Loucy (cell line): ENCODE measurements at regions not wholly inside any gene's neighbourhood (a gene's known extent, or its start where the extent isn't known, plus 50 kb on each side); places are given as distances from the start of the nearest gene placed in this dataset.
"Not testable (repeated sequence)": the region's sequence is repeated elsewhere in the genome, so short reads cannot be mapped to it uniquely, and the experiment has no call there.

ENCODE experiments used
- EZH2phosphoT487 ChIP-seq: fragments of 200-600 bp; IDR thresholded peaks from 2 replicates; pipeline ENCODE4 v1.6.1; 2018; ENCODE audit warnings: antibody characterized with exemption, mild to moderate bottlenecking, moderate library complexity, borderline replicate concordance
- TF ChIP-seq, protein P1 (sequence below): fragments of 200-600 bp; sonication (generic); conservative IDR thresholded peaks from 2 replicates; pipeline ENCODE4 v1.5.1; 2014; ENCODE audit warnings: mild to moderate bottlenecking, antibody characterized with exemption, low read length

DNA sequence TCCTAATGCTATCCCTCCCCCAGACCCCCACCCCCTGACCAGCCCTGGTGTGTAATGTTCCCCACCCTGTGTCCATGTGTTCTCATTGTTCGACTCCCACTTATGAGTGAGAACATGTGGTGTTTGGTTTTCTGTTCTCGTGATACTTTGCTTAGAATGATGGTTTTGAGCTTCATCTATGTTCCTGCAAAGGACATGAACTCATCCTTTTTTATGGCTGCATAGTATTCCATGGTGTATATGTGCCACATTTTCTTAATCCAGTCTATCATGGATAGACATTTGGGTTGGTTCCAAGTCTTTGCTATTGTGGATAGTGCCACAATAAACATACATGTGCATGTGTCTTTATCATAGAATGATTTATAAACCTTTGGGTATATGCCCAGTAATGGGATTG lies 209.4 kb upstream of the SLC38A2 start:
- TF ChIP-seq, protein P1, sequence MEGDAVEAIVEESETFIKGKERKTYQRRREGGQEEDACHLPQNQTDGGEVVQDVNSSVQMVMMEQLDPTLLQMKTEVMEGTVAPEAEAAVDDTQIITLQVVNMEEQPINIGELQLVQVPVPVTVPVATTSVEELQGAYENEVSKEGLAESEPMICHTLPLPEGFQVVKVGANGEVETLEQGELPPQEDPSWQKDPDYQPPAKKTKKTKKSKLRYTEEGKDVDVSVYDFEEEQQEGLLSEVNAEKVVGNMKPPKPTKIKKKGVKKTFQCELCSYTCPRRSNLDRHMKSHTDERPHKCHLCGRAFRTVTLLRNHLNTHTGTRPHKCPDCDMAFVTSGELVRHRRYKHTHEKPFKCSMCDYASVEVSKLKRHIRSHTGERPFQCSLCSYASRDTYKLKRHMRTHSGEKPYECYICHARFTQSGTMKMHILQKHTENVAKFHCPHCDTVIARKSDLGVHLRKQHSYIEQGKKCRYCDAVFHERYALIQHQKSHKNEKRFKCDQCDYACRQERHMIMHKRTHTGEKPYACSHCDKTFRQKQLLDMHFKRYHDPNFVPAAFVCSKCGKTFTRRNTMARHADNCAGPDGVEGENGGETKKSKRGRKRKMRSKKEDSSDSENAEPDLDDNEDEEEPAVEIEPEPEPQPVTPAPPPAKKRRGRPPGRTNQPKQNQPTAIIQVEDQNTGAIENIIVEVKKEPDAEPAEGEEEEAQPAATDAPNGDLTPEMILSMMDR = not testable (repeated sequence)
- not testable (repeated sequence) for TF ChIP-seq EZH2phosphoT487
